ENCODE measurements at regions not wholly inside any gene's neighbourhood (a gene's known extent, or its start where the extent isn't known, plus 50 kb on each side); places are given as distances from the start of the nearest gene placed in this dataset.
"Not testable (repeated sequence)": the region's sequence is repeated elsewhere in the genome, so short reads cannot be mapped to it uniquely, and the experiment has no call there.

- DNase-seq: no peak
Measured at GRCh38 chr17:63267846-63268245, 178.3 kb downstream of the CYB561 start.

GRCh38 chr17:63268827-63269226 lies 177.3 kb downstream of the CYB561 start:
- no peak for DNase-seq

- no peak for DNase-seq
Measured at GRCh38 chr17:63270610-63271009, 175.5 kb downstream of the CYB561 start.

- DNase-seq: no peak
Measured at GRCh38 chr17:63274146-63274545, 172.0 kb downstream of the CYB561 start.

GRCh38 chr17:63275318-63275970 lies 170.7 kb downstream of the CYB561 start:
- DNase-seq: no peak

- DNase-seq: no peak
Measured at GRCh38 chr17:63275971-63276745, 169.9 kb downstream of the CYB561 start.

- DNase-seq: no peak
Measured at GRCh38 chr17:63276821-63277220, 169.3 kb downstream of the CYB561 start.

- DNase-seq: no peak
Measured at GRCh38 chr17:63277629-63278028, 168.5 kb downstream of the CYB561 start.

- no peak for DNase-seq
Measured at GRCh38 chr17:63278728-63279442, 167.2 kb downstream of the CYB561 start.

GRCh38 chr17:63279498-63280230 lies 166.4 kb downstream of the CYB561 start:
- DNase-seq: no peak

- DNase-seq: no peak
Measured at GRCh38 chr17:63282455-63282854, 163.7 kb downstream of the CYB561 start.

GRCh38 chr17:63285551-63285950 lies 160.6 kb downstream of the CYB561 start:
- DNase-seq: no peak

- no peak for DNase-seq
Measured at GRCh38 chr17:63286254-63286653, 159.9 kb downstream of the CYB561 start.

GRCh38 chr17:63287006-63287405 lies 159.1 kb downstream of the CYB561 start:
- not testable (repeated sequence) for DNase-seq

- no peak for DNase-seq
Measured at GRCh38 chr17:63289931-63290330, 156.2 kb downstream of the CYB561 start.

- no peak for DNase-seq
Measured at GRCh38 chr17:63290351-63290750, 155.8 kb downstream of the CYB561 start.

- DNase-seq: no peak
Measured at GRCh38 chr17:63290784-63291183, 155.3 kb downstream of the CYB561 start.

- DNase-seq: no peak
Measured at GRCh38 chr17:63291258-63291657, 154.8 kb downstream of the CYB561 start.

- DNase-seq: no peak
Measured at GRCh38 chr17:63292421-63292820, 153.7 kb downstream of the CYB561 start.

- peak; percentile 73 for DNase-seq
Measured at GRCh38 chr17:63293323-63294075, 152.6 kb downstream of the CYB561 start.

- no peak for DNase-seq
Measured at GRCh38 chr17:63294776-63295175, 151.3 kb downstream of the CYB561 start.

GRCh38 chr17:63295288-63295687 lies 150.8 kb downstream of the CYB561 start:
- DNase-seq: no peak

All from NCI-H526 treated with DMSO at 0.1 percent for 48 hours (cell line).